ENCODE measurements at regions not wholly inside any gene's neighbourhood (a gene's known extent, or its start where the extent isn't known, plus 50 kb on each side); places are given as distances from the start of the nearest gene placed in this dataset.
"Not testable (repeated sequence)": the region's sequence is repeated elsewhere in the genome, so short reads cannot be mapped to it uniquely, and the experiment has no call there.

DNA sequence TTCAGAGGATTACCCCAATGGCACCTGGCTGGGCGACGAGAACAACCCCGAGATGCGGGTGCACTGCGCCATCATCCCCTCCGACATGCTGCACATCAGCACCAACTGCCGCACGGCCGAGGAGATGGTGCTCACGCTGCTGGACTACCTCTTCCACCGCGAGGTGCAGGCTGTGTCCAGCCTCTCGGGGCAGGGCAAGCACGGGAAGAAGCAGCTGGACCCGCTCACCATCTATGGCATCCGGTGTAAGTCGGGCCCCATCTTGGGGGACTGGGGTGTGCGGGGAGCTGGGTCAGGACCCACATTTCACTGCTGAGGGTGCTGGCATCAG is 94.2 kb downstream of the NPIPB11 start:
- not testable (repeated sequence) for TF ChIP-seq EZH2, CTCF, EZH2phosphoT487 (IDR thresholded peaks at IDR 0.05)
